ENCODE measurements at regions not wholly inside any gene's neighbourhood (a gene's known extent, or its start where the extent isn't known, plus 50 kb on each side); places are given as distances from the start of the nearest gene placed in this dataset.

- no peak for DNase-seq
Measured at GRCh38 chr4:13181681-13182080, 302.5 kb downstream of the RAB28 start.

GRCh38 chr4:13180701-13181100 lies 303.4 kb downstream of the RAB28 start:
- no peak for DNase-seq

GRCh38 chr4:13178621-13179020 lies 305.5 kb downstream of the RAB28 start:
- DNase-seq = peak; percentile 53

- DNase-seq = no peak
Measured at GRCh38 chr4:13176741-13177142, 307.4 kb downstream of the RAB28 start.

- DNase-seq = no peak
Measured at GRCh38 chr4:13174926-13175325, 309.2 kb downstream of the RAB28 start.

- DNase-seq = no peak
Measured at GRCh38 chr4:13174001-13174400, 310.1 kb downstream of the RAB28 start.

- no peak for DNase-seq
Measured at GRCh38 chr4:13171292-13172057, 312.7 kb downstream of the RAB28 start.

- DNase-seq = no peak
Measured at GRCh38 chr4:13169731-13170525, 314.2 kb downstream of the RAB28 start.

- no peak for DNase-seq
Measured at GRCh38 chr4:13168326-13168725, 315.8 kb downstream of the RAB28 start.

GRCh38 chr4:13166214-13166613 lies 317.9 kb downstream of the RAB28 start:
- DNase-seq = no peak

GRCh38 chr4:13164783-13165331 lies 319.3 kb downstream of the RAB28 start:
- DNase-seq = no peak

GRCh38 chr4:13162886-13163285 lies 321.3 kb downstream of the RAB28 start:
- no peak for DNase-seq

- DNase-seq = no peak
Measured at GRCh38 chr4:13160920-13161319, 323.2 kb downstream of the RAB28 start.

- no peak for DNase-seq
Measured at GRCh38 chr4:13159041-13159620, 325.0 kb downstream of the RAB28 start.

- no peak for DNase-seq
Measured at GRCh38 chr4:13151194-13151593, 332.9 kb downstream of the RAB28 start.

GRCh38 chr4:13143222-13144070 lies 340.7 kb downstream of the RAB28 start:
- DNase-seq = peak; percentile 32

GRCh38 chr4:13142726-13143125 lies 341.4 kb downstream of the RAB28 start:
- DNase-seq = no peak

GRCh38 chr4:13142191-13142590 lies 341.9 kb downstream of the RAB28 start:
- DNase-seq = no peak

- peak; percentile 19 for DNase-seq
Measured at GRCh38 chr4:13137390-13137789, 346.8 kb downstream of the RAB28 start.

GRCh38 chr4:13133700-13134099 lies 350.4 kb downstream of the RAB28 start:
- no peak for DNase-seq

GRCh38 chr4:13130848-13131247 lies 353.3 kb downstream of the RAB28 start:
- DNase-seq = no peak

- no peak for DNase-seq
Measured at GRCh38 chr4:13129095-13129494, 355.0 kb downstream of the RAB28 start.
